Stimulated activated CD4-positive, alpha-beta T cell treated with anti-CD3 and anti-CD28 coated beads, Interleukin-15, amount 100 ng/mL, for 48 hours (primary cell): ENCODE measurements at regions not wholly inside any gene's neighbourhood (a gene's known extent, or its start where the extent isn't known, plus 50 kb on each side); places are given as distances from the start of the nearest gene placed in this dataset.

ENCODE experiments used
- DNase-seq, 2 donors: peaks; one replicate each; pipeline ENCODE4 v3.0.0-alpha.2; 2020; ENCODE audit warnings: low read depth in 2 of 2

GRCh38 chr6:119542037-119542436 lies 192.5 kb upstream of the MAN1A1 start:
- DNase-seq, result no peak

- DNase-seq, result no peak
These were observed 191.8 kb upstream of the MAN1A1 start for GRCh38 chr6:119541132-119541905.

GRCh38 chr6:119540417-119540816 lies 190.9 kb upstream of the MAN1A1 start:
- no peak for DNase-seq

- no peak for DNase-seq
These were observed 189.6 kb upstream of the MAN1A1 start for GRCh38 chr6:119539066-119539746.

- no peak for DNase-seq
These were observed 187.1 kb upstream of the MAN1A1 start for GRCh38 chr6:119536666-119537065.

- no peak for DNase-seq
These were observed 185.8 kb upstream of the MAN1A1 start for GRCh38 chr6:119535332-119535731.

- DNase-seq, result no peak
These were observed 184.2 kb upstream of the MAN1A1 start for GRCh38 chr6:119533603-119534279.

- DNase-seq, result no peak
These were observed 177.6 kb upstream of the MAN1A1 start for GRCh38 chr6:119527231-119527578.

- no peak for DNase-seq
These were observed 177.1 kb upstream of the MAN1A1 start for GRCh38 chr6:119526561-119527230.

- DNase-seq, result no peak
These were observed 174.8 kb upstream of the MAN1A1 start for GRCh38 chr6:119524410-119524809.

- DNase-seq, result no peak
These were observed 174.0 kb upstream of the MAN1A1 start for GRCh38 chr6:119523556-119523955.

- DNase-seq, result no peak
These were observed 171.7 kb upstream of the MAN1A1 start for GRCh38 chr6:119521251-119521650.

- DNase-seq, result no peak
These were observed 167.9 kb upstream of the MAN1A1 start for GRCh38 chr6:119517428-119517827.

GRCh38 chr6:119514345-119514744 lies 164.8 kb upstream of the MAN1A1 start:
- DNase-seq, result no peak

- no peak for DNase-seq
These were observed 161.5 kb upstream of the MAN1A1 start for GRCh38 chr6:119511024-119511423.

- DNase-seq, result no peak
These were observed 160.7 kb upstream of the MAN1A1 start for GRCh38 chr6:119510246-119510645.

- no peak for DNase-seq
These were observed 157.1 kb upstream of the MAN1A1 start for GRCh38 chr6:119506631-119507174.

GRCh38 chr6:119501798-119502483 lies 152.4 kb upstream of the MAN1A1 start:
- DNase-seq, result no peak

GRCh38 chr6:119499797-119500196 lies 150.2 kb upstream of the MAN1A1 start:
- DNase-seq, result no peak

GRCh38 chr6:119497988-119498727 lies 148.6 kb upstream of the MAN1A1 start:
- no peak for DNase-seq

- no peak for DNase-seq
These were observed 145.7 kb upstream of the MAN1A1 start for GRCh38 chr6:119495230-119495683.
